ENCODE measurements at regions not wholly inside any gene's neighbourhood (a gene's known extent, or its start where the extent isn't known, plus 50 kb on each side); places are given as distances from the start of the nearest gene placed in this dataset.
"Not testable (repeated sequence)": the region's sequence is repeated elsewhere in the genome, so short reads cannot be mapped to it uniquely, and the experiment has no call there.

- H3K27me3 ChIP-seq (ENCODE audit: control insufficient read depth in 1 of 2, insufficient read depth in 2 of 2, low read length in 2 of 2); in situ Hi-C loops (cut with HindIII; ENCODE audit: extremely low pct_ligation_motif_present, low pct_unique_long_range_greater_than_20kb); H3K36me3 ChIP-seq (replicated peaks in 1 of 2; ENCODE audit: control insufficient read depth in 1 of 2, insufficient read depth in 2 of 2, low read length in 2 of 2); ATAC-seq; H3K27ac ChIP-seq (ENCODE audit: extremely low read length, insufficient read depth, low read length); POLR2A ChIA-PET; BruUV-seq (replicated peaks); DNase-seq (ENCODE audit: low spot score); intact Hi-C loops (cut with micrococcal nuclease; ENCODE audit: unreplicated experiment); H3K4me3 ChIP-seq (replicated peaks in 1 of 3; ENCODE audit: insufficient read depth in 1 of 3, low read depth in 2 of 3, low read length in 3 of 3); CTCF ChIA-PET (ENCODE audit: low intra/inter-chr PET ratio, low total read pairs); H3K4me2 ChIP-seq (ENCODE audit: low read depth, low read length); FAIRE-seq; H3K79me2 ChIP-seq (ENCODE audit: insufficient read depth, low read length); H3K9ac ChIP-seq (ENCODE audit: insufficient read depth, low read depth, low read length); H4K20me1 ChIP-seq (ENCODE audit: insufficient read depth, low read length); H2AFZ ChIP-seq (ENCODE audit: low read length); H3K4me1 ChIP-seq (ENCODE audit: insufficient read depth, low read length); H3K9me3 ChIP-seq (ENCODE audit: low read length): not testable (repeated sequence)
- WGBS (ENCODE audit: low lambda C conversion rate), result no CpG with 5 or more reads among the region's 24 CpGs
Observed at GRCh38 chr5:81823736-81824135, 72.8 kb upstream of the SSBP2 start.

DNA sequence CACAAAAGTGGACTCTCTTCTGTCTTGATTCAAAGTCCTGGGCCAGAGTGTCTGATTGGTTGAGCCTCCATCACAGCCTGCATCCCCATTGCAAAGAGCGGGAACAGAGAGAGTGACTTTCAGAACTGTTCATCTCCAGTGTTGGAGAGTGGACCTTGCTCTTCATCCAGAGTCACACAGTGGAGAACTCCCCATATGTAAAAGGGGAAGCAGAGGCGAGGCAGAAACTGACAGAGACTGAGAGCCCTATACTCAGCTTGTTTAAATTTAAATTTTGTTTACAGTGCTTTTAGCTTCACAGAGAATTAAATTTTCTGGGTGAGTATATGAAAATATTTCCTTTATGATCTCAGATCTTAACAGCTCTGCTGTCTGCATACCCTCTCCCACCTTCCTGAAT lies 70.0 kb upstream of the SSBP2 start:
- ATAC-seq, result no peak
- H3K4me2 ChIP-seq (ENCODE audit: low read depth, low read length), result no peak overlapping the region
- no peak overlapping the region for H3K4me3 ChIP-seq (replicated peaks in 1 of 3; ENCODE audit: insufficient read depth in 1 of 3, low read depth in 2 of 3, low read length in 3 of 3)
- 42% methylated on average over 2 of the region's 2 CpGs for WGBS (ENCODE audit: low lambda C conversion rate)
- BruUV-seq (replicated peaks), result no TSS peak
- no peak overlapping the region for H3K27ac ChIP-seq (ENCODE audit: extremely low read length, insufficient read depth, low read length)
- H4K20me1 ChIP-seq (ENCODE audit: insufficient read depth, low read length), result no peaks in the 10 kb centered on the region
- no peaks in the 10 kb centered on the region for H3K9me3 ChIP-seq (ENCODE audit: low read length)
- no peak overlapping the region for H2AFZ ChIP-seq (ENCODE audit: low read length)
- no peaks in the 10 kb centered on the region; a peak in 1 of 5 replicates for H3K27me3 ChIP-seq (ENCODE audit: control insufficient read depth in 1 of 2, insufficient read depth in 2 of 2, low read length in 2 of 2)
- no peaks in the 10 kb centered on the region for H3K79me2 ChIP-seq (ENCODE audit: insufficient read depth, low read length)
- H3K9ac ChIP-seq (ENCODE audit: insufficient read depth, low read depth, low read length), result no peak overlapping the region
- no peaks in the 10 kb centered on the region for H3K4me1 ChIP-seq (ENCODE audit: insufficient read depth, low read length)
- CTCF ChIA-PET (ENCODE audit: low intra/inter-chr PET ratio, low total read pairs), result no interaction called here
- FAIRE-seq, result no peak
- in situ Hi-C loops (cut with HindIII; ENCODE audit: extremely low pct_ligation_motif_present, low pct_unique_long_range_greater_than_20kb), result no loop called here
- POLR2A ChIA-PET, result no interaction called here
- intact Hi-C loops (cut with micrococcal nuclease; ENCODE audit: unreplicated experiment), result no loop called here
- H3K36me3 ChIP-seq (replicated peaks in 1 of 2; ENCODE audit: control insufficient read depth in 1 of 2, insufficient read depth in 2 of 2, low read length in 2 of 2), result no peaks in the 10 kb centered on the region
- DNase-seq (ENCODE audit: low spot score), result no peak
- TF ChIP-seq NRL (CRISPR knock-in tag; IDR thresholded peaks at IDR 0.05; ENCODE audit: borderline replicate concordance) (no peak), SMARCE1 (IDR thresholded peaks at IDR 0.05; ENCODE audit: borderline replicate concordance) (no peak), HOXA3 (CRISPR knock-in tag; IDR thresholded peaks at IDR 0.05) (no peak), SRSF9 (IDR thresholded peaks at IDR 0.05; ENCODE audit: borderline replicate concordance, insufficient read depth, low read depth, low read length, poor library complexity, severe bottlenecking) (no peak), MED8 (CRISPR knock-in tag; IDR thresholded peaks at IDR 0.05; ENCODE audit: insufficient replicate concordance) (no peak), SRF (IDR thresholded peaks at IDR 0.05; ENCODE audit: low read depth, low read length) (no peak), TAF15 (IDR thresholded peaks at IDR 0.05; ENCODE audit: low read depth, low read length, poor library complexity, severe bottlenecking) (no peak), ZNF577 (CRISPR knock-in tag; IDR thresholded peaks at IDR 0.05; ENCODE audit: borderline replicate concordance, low read depth) (no peak)
- TF ChIP-seq, protein P1, sequence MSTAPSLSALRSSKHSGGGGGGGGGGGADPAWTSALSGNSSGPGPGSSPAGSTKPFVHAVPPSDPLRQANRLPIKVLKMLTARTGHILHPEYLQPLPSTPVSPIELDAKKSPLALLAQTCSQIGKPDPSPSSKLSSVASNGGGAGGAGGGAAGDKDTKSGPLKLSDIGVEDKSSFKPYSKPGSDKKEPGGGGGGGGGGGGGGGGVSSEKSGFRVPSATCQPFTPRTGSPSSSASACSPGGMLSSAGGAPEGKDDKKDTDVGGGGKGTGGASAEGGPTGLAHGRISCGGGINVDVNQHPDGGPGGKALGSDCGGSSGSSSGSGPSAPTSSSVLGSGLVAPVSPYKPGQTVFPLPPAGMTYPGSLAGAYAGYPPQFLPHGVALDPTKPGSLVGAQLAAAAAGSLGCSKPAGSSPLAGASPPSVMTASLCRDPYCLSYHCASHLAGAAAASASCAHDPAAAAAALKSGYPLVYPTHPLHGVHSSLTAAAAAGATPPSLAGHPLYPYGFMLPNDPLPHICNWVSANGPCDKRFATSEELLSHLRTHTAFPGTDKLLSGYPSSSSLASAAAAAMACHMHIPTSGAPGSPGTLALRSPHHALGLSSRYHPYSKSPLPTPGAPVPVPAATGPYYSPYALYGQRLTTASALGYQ (CRISPR knock-in tag; IDR thresholded peaks at IDR 0.05), result no peak
- TF ChIP-seq, protein P2, sequence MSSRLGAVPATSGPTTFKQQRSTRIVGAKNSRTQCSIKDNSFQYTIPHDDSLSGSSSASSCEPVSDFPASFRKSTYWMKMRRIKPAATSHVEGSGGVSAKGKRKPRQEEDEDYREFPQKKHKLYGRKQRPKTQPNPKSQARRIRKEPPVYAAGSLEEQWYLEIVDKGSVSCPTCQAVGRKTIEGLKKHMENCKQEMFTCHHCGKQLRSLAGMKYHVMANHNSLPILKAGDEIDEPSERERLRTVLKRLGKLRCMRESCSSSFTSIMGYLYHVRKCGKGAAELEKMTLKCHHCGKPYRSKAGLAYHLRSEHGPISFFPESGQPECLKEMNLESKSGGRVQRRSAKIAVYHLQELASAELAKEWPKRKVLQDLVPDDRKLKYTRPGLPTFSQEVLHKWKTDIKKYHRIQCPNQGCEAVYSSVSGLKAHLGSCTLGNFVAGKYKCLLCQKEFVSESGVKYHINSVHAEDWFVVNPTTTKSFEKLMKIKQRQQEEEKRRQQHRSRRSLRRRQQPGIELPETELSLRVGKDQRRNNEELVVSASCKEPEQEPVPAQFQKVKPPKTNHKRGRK (CRISPR knock-in tag; IDR thresholded peaks at IDR 0.05), result no peak
- TF ChIP-seq, protein P3, sequence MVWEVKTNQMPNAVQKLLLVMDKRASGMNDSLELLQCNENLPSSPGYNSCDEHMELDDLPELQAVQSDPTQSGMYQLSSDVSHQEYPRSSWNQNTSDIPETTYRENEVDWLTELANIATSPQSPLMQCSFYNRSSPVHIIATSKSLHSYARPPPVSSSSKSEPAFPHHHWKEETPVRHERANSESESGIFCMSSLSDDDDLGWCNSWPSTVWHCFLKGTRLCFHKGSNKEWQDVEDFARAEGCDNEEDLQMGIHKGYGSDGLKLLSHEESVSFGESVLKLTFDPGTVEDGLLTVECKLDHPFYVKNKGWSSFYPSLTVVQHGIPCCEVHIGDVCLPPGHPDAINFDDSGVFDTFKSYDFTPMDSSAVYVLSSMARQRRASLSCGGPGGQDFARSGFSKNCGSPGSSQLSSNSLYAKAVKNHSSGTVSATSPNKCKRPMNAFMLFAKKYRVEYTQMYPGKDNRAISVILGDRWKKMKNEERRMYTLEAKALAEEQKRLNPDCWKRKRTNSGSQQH (CRISPR knock-in tag; IDR thresholded peaks at IDR 0.05; ENCODE audit: low read depth), result no peak

Data from HepG2 (cell line).